Glomerular endothelial cell (primary cell): ENCODE measurements at regions not wholly inside any gene's neighbourhood (a gene's known extent, or its start where the extent isn't known, plus 50 kb on each side); places are given as distances from the start of the nearest gene placed in this dataset.
"Not testable (repeated sequence)": the region's sequence is repeated elsewhere in the genome, so short reads cannot be mapped to it uniquely, and the experiment has no call there.

Source experiments
- DNase-seq: peaks from one replicate; pipeline ENCODE4 v3.0.0-alpha.2; 2011; ENCODE audit warnings: low read depth, low spot score; ENCODE audit errors: extremely low read depth

DNA sequence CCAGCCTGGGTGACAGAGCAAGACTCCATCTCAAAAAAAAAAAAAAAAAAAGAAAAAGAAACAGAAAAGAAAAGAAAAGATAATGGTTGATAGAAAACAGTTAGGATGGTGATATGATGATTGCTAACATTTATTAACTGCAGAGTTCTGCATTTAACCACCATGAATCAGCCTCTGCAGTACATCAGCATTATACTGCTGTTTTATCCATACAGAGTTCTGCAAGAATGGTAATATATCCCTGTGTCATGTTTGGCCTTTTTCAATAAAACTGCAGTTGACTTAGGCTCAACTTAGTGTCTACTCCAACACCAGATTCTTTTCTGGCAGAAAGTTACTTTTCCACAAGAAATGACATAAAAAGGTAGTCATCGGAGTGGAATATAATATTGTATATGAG lies 62.6 kb downstream of the DUSP6 start:
- DNase-seq = no peak

DNA sequence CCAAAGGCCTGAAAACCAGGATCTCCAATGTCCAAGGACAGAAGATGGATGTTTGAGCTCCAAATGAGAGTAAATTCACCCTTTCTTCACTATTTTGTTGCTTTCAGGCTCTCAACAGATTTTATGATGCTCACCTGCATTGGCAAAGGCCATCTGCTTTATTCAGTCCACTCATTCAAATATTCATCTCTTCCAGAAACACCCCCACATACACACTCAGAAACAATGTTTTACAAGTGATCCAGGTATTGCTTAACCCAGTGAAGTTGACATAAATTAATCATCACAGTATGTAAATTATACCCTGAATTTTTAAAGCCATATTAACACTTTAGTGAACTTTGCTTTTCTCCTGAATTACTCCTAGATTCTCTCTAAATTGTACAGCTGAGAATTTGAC lies 63.3 kb downstream of the DUSP6 start:
- DNase-seq = no peak

DNA sequence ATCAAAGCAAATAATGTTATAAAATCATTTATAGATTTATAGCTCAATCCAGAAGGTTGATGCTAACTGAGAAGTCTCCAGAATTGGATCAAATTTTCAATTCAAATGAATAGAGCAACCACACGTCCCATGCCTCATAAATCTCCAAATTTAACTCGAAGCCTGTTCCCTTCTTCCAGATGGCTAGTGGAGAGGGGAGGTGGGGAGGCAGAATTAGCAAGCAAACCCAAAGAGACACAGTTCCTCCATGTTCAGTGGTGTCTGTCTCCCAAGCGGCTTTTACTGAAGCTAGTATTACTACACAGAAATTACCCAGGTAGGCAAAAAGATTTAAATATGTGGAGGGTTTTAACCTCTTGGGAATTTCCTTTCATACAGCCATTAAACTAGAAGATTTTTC lies 65.8 kb downstream of the DUSP6 start:
- DNase-seq = no peak

DNA sequence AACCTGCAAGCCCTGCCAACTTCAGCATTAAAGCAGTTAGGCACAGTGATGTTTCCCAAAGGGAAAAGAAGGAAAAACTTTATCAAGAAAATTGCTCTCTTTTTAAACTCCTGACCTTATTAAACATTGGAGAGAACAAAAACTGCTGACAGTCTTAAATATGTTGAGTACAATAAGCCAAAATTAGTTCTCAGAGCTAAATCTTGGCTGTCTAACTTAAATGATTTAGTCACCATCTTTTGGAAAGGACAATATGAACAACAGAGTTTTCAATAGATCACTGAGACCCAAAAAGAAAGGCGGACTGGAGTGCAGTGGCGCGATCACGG lies 70.8 kb downstream of the DUSP6 start:
- no peak for DNase-seq

DNA sequence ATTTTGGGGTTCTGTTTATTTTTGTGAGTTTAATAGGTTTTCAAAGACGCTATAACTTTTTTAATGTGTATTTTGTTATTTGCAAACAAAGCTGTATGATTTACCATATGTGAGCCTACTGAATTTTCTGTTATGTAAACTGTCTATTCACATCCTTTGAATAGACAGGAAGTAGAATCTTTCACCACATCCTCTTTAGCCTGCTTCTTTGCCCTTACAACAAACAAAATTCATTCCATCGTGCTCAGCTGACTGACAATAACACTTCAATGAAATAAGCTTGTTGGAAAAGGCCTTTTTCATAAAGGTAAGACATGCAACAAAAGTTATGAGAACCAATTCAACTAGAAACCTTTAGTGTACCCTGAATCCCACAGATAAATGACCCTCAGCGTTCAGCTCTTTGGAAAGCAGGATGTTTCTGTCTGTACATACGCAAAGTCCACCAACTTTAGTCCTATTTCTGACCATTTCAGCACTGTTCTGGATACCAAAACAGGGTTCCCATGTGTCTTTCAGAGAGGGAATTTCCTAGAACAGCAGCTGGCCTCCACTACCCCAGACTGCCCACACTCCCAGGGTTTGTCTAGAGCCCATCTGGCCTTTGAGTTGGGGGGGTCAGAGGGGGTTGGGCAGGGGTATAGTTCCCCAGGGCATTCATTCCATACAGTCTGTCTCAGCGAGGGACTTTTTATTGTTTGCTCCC lies 71.3 kb downstream of the DUSP6 start:
- peak; percentile 2 for DNase-seq

DNA sequence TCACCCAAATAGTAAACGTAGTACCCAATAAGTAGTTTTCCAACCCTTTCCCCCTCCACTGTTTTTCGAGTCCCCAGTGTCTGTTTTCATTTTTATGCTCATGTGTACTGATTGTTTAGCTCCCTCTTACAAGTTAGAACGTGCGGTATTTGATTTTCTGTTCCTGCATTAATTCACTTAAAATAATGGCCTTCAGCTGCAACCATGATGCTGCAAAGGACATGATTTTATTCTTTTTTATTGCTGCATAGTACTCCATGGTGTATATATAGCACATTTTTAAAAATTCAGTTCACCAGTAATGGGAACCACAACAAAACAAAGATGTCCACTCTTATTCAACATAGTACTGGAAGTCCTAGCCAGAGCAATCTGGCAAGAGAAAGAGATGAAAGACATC lies 72.8 kb downstream of the DUSP6 start:
- no peak for DNase-seq

DNA sequence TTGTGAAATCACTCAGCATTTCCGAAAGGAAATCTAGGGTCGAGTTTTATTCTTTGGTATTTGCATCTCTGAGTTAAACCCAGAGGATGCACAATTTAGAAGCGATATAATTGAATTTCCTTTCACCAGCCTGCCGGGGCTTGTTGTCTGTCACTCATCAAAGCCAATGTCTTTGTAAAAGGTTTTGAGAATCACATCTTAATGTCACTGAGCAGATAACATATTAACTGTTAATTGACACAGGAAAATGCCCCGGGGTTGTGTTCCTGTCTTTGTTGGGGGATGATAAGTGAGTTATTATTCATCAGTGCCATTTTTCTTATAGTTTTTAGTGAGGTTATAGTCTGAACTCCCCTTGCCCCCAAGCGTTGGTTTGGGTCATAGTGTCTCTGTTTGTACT lies 73.4 kb downstream of the DUSP6 start:
- DNase-seq = peak; percentile 1

DNA sequence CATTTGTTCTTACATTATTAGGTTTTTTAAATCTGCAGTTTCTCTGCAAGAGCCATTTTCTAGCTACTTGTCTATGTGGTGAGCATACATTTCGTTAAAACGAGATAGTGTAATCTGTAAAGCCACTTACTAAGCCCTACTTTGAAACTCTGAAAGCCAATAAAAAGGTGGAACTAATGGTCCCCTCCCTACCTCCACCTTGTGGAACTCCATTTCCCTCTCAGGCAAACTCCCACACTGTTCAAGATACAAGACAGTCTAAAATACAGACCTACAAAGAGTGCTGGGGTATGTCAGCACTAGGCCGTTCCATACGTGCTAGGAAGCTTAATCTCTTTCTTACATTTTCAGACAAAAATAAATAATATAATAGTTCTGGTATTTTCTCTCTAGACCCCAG lies 74.1 kb downstream of the DUSP6 start:
- no peak for DNase-seq

DNA sequence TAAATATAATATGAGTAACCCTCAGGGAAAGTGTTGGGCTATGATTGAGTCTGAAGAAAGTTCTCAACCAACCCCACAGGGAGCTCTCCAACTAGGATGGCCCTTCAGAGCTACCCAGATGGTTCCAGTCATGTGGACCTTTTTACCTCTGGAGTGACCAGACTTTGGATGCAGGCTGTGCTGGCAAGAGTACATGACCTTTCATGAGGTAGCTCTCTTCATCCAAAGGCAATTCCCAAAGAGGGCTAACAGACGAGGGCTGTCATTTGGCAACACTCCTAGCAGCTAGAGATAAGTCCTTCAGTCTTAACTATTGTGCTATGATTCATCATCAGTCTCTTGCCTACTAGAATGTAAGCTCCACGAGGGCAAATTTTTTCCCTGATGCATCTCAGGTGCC lies 75.4 kb downstream of the DUSP6 start:
- no peak for DNase-seq

DNA sequence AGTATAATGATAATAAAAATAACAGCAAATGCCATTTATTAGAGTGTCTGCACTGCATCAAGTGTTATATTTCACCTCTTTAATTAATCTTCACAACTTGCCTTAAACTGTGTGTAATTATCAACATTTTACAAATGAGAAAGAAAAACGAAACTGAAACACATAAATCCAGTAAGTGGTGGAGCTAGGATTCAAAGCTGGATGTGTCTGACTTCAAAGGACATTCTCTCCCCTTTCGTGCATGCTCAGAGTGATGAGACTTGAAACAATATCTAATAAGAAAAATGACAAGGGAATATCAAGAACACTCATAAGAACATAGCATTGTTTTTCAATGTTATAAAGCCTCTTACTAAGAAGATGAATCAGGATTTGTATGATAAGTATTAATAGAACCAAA lies 78.8 kb downstream of the DUSP6 start:
- no peak for DNase-seq

DNA sequence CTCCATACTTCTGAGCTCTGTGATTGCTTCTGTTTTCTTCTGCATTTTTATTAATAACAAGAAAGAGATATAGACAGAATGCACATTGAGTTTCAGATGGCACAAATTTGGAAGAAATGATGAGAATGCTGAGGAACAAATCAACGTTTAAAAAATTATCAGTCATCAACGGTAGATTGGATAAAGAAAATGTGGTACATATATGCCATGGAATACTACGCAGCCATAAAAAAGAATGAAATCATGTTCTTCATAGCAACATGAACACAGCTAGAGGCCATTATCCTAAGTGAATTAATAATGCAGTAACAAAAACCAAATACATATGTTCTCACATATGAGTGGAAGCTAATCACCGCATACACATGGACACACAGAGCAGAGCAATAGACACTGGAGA lies 81.8 kb downstream of the DUSP6 start:
- DNase-seq = no peak

DNA sequence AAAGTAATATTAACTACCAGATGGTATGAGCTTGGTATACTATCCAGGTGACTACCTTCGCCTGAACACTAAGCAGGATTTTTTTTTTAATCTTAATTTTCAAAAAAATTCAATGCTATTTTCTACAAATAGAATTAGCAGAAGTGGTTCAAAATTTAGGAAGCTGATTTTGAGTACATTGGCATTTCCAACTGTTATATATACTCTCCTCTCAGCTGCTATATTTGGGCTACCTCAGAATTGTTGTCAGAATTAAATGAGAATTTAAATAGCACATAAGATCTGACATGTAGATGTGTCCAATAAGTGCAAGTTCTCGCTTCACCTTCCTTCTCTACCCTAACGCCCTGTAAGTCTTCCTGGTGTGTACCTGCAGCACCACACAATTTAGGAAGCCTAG lies 83.1 kb downstream of the DUSP6 start:
- no peak for DNase-seq

DNA sequence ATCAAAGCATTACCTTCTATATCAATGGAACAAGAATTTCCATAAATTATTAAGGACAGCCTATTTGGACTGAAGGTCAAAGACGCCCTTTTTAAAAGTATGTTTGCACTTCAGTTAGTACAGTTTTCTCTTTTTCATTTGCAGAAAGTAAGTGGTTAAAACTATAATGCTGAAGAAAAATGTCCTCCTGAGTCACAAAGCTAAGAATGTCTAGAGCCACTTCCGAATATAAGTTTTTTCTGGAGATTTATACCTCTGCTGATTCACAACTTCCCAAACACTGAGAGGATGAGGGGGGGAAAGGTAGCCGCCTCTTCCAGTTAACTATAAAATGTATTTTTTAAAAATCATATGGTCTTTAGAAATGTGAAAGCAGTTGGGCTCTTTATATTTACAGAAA lies 84.9 kb downstream of the DUSP6 start:
- no peak for DNase-seq

DNA sequence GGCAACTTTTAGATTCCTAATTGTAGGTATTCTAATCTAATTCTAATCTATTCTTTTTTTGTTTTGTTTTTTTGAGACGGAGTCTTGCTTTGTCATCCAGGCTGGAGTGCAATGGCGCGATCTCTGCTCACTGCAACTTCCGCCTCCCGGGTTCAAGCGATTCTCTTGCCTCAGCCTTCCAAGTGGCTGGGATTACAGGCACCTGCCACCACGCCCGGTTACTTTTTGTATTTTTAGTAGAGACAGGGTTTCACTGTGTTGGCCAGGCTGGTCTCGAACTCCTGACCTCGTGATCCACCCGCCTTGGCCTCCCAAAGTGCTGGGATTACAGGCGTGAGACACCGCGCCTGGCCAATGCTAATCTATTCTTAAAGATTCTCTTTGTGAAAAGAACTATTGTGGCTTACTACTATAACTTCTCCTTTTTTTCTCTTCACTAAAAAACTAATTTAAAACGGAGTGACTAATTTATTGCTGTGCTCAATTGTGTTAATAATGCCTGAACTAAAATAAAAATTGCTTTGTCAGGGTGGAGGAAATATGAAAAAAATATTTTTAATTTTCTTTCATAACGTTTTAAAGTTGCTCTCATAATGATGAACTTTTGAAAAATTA lies 85.6 kb downstream of the DUSP6 start:
- DNase-seq = not testable (repeated sequence)

DNA sequence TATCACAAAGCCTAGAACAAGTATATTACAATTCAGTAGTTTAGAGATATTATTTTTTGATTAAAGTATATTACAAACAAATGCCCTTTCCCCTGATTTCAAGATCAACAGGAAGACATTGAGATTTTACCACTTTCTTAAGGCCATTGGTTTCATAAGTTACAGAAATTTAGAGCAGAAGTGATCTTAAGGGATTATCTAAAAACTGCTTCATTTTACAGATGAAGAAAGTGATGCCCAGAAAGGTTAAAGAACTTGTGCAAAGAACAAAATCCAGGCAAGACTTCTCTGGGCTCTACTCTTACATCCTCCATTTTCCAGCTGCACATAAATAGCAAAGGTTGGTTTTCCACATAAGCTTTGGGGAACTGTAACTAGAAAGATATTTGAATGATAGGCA lies 87.5 kb downstream of the DUSP6 start:
- DNase-seq = no peak

DNA sequence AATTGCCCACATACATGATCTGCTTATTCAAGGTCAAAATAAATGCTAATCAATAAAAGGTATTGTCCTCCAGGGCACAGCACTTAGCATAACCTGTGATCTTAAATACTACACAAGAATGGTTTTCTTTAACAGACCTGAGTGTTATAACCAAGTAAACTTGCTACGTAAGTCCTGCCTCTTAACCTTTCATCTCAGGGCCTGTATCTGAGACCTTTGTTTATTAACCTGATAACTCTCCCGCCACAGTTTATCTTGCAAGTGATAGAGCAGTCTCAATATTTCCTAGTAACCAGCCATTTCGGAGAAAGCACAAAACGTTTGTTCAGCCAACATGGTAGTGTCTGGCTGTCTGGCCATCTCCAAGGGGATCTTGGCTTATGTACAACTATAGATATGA lies 88.4 kb downstream of the DUSP6 start:
- DNase-seq = no peak

DNA sequence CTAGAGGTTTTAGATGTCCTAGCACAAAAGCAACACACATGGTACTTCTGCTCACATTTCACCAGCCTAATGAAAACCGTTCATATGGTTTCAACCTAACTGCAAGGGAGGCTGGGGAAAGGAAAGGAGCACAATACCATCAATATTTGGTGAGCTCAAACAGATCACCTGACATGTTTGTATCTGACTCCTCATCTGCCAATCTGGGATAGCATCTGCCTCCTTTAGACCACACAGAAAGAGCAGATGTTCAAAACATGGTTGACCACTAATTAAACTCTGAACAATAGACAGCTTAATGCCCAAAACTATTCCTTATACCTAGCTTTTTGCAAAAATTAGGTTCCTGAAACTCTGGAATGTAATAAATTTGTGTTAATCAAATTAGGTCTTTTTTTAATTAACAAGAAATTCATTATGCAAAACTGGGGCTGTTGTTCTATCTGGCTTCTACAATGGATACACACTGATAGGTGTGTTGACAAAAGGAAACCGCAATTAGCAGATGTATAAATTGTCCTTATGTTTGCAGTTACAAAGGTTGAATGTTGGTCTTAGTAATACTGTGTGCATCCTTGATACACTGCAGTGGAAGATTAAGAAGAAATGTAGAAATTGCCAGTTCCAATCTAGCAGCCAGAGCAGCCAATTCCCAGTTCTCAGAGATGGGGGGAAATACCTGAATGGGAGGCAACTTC lies 89.3 kb downstream of the DUSP6 start:
- DNase-seq = no peak

DNA sequence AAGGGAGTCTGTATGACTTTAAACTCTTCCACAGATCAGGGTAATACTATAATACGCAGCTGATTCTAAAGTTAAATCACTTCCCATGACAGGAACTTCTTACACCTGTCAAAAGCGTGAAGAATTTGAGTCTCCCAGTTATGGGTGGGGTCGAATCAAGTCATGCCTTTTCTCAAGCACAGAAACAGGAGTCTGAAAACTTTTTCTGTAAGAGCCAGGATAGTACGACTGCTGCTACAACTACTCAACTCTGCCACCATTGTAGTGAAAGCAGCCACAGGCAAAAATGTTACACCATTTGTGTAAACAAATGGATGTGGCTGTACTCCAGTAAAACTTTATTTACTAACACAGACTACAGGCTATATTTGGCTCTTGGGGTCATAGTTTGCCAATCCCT lies 90.3 kb downstream of the DUSP6 start:
- no peak for DNase-seq

DNA sequence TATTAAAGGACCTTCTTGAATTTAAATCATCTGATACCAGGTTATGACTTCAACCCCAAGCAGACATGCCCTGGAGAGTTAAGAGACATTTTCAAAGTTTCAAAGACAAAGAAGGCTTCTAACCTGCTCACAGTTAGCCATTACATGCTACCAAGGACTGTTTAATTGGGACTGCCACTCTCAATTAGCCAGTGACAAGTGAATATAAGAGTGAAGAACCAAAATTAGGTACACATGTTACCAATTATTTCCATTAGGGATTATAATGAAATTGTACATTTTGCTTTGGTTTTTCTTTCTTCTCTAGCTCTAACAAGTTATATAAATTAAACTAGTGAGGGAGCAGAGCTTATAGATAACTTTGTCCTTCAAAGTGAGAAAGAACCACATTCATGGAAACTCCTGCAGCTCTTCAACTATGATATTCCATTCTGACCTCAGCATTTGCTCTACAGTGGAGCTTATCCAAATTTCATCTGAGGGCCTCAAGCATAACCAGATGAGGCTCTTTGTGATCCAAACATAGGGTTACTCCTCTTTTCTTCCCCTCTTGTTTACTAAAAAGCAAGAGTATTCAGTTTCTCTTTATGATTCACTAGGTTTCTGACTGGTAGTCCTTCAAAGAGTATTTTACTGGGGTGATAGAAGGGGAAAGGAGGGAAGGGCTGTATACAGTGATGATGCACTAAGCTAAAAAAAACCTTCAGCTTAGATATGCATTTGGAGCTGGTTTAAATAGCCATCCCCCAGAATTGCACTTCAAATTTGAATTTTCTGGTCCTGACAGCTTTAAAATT lies 91.3 kb downstream of the DUSP6 start:
- DNase-seq = no peak

DNA sequence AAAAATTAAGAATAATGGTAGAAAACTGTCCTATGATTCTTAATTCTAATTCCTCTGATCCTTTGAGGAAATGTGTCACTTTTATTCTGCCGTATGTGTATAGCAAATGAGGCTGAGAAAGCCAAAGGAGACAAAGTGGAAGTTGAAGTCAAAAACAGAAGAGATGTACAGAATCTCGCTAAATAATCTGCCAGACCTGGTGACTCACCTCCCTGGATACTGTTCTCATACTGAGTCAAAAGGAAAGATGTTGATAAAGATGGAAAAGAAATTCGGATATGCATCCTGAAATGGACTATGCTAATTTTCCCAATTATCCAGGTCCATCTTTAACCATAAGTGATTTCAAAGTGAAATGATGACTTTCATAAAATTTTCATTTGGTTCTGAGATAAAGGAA lies 92.5 kb downstream of the DUSP6 start:
- no peak for DNase-seq

DNA sequence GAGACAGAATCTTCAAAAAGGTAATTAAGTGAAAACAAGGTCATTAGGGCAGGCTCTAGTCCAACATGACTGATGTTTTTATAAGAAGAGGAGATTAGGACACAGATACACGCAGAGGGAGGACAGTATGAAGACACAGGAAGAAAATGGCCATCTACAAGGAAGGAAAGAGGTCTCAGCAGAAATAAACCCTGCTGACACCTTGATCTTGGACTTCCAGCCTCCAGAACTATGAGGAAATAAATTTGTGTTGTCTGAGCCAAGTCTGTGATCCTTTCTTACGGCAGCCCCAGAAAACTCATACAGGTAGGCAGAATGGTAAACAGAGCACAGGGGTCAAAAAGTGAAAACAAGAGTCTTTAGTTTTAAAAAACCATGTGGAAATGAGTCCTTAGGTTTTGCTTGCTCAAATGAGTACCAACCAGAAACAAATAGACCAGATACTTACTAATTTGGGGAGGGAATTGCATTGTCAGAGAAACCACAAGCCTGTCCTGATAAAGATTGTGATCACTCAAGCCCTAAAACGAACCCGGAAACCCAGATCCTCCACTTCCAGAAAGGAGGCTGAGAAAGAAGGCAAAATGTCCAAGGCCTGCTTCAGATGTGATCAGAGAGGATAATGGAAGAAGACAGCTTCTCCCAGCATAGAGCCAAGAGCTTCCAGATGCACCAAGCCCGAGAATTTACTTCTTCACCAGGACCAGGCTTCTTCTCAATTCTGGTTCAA lies 93.9 kb downstream of the DUSP6 start:
- no peak for DNase-seq
